SU-DHL-6 (cell line): ENCODE measurements at regions not wholly inside any gene's neighbourhood (a gene's known extent, or its start where the extent isn't known, plus 50 kb on each side); places are given as distances from the start of the nearest gene placed in this dataset.

Source experiments
- H2AFZ ChIP-seq: fragments of 200-600 bp; sonication (generic); 2 replicates; pipeline ENCODE4 v1.6.1; 2014; ENCODE audit warnings: low read depth, mild to moderate bottlenecking, moderate library complexity, mixed read lengths, antibody characterized with exemption, low read length; ENCODE audit not compliant: severe bottlenecking
- H3F3A ChIP-seq: fragments of 200-600 bp; shearing (Covaris generic); 2 replicates; pipeline ENCODE4 v1.6.0; 2016; ENCODE audit warnings: antibody characterized with exemption, mild to moderate bottlenecking; ENCODE audit not compliant: insufficient read depth
- H3K27ac ChIP-seq: fragments of 200-600 bp; sonication (generic); 2 replicates; pipeline ENCODE4 v1.5.1; 2016; ENCODE audit warnings: low read depth, mild to moderate bottlenecking, low read length, moderate library complexity, mixed read lengths
- H3K27me3 ChIP-seq: fragments of 200-600 bp; sonication (generic), shearing (Covaris generic); 2 replicates; pipeline ENCODE4 v1.6.0; 2014; ENCODE audit warnings: mild to moderate bottlenecking, low read length
- H3K36me3 ChIP-seq: fragments of 200-600 bp; sonication (generic); 2 replicates; pipeline ENCODE4 v1.6.1; 2014; ENCODE audit warnings: mild to moderate bottlenecking, low read length, mixed read lengths
- H3K4me2 ChIP-seq: fragments of 300-600, 200-600 bp; shearing (Covaris generic), sonication (generic); 2 replicates; pipeline ENCODE4 v1.6.0; 2014; ENCODE audit warnings: low read length, low read depth, mild to moderate bottlenecking; ENCODE audit not compliant: poor library complexity, severe bottlenecking
- H3K4me3 ChIP-seq: fragments of 200-600 bp; sonication (generic); 2 replicates; pipeline ENCODE4 v1.5.1; 2014; ENCODE audit warnings: antibody characterized with exemption, low read length, mild to moderate bottlenecking, mixed read lengths; ENCODE audit not compliant: insufficient read depth, poor library complexity, severe bottlenecking
- H3K79me2 ChIP-seq: fragments of 200-600 bp; sonication (generic); 2 replicates; pipeline ENCODE4 v1.6.1; 2014; ENCODE audit warnings: mild to moderate bottlenecking, low read length, moderate library complexity; ENCODE audit not compliant: insufficient read depth
- H3K9ac ChIP-seq: fragments of 200-600 bp; sonication (generic); 2 replicates; pipeline ENCODE4 v1.7.0; 2014; ENCODE audit warnings: mild to moderate bottlenecking, low read length
- H3K9me2 ChIP-seq: fragments of 200-600 bp; sonication (generic); replicated peaks from 2 replicates; pipeline ENCODE4 v1.6.1; 2014; ENCODE audit warnings: low read length; ENCODE audit not compliant: insufficient read depth
- H3K9me3 ChIP-seq: fragments of 200-600 bp; sonication (generic); 2 replicates; pipeline ENCODE4 v1.6.1; 2014; ENCODE audit warnings: low read length, mixed read lengths; ENCODE audit not compliant: insufficient read depth
- H4K20me1 ChIP-seq: fragments of 200-600 bp; sonication (generic); 2 replicates; pipeline ENCODE4 v1.6.1; 2014; ENCODE audit warnings: low read depth, mild to moderate bottlenecking, antibody characterized with exemption, low read length, moderate library complexity, mixed read lengths
- EZH2phosphoT487 ChIP-seq: fragments of 200-600 bp; sonication (generic), shearing (Covaris generic); conservative IDR thresholded peaks from 2 replicates; pipeline ENCODE4 v1.6.1; 2018; ENCODE audit warnings: mild to moderate bottlenecking, antibody characterized with exemption, low read length, moderate library complexity, mixed read lengths
- TF ChIP-seq, protein P1 (sequence below): fragments of 200-600 bp; sonication (generic); IDR thresholded peaks from one replicate; pipeline ENCODE4 v1.5.1; 2017; ENCODE audit warnings: antibody characterized with exemption, mild to moderate bottlenecking, low read length, moderate library complexity; ENCODE audit not compliant: insufficient read depth, poor library complexity, severe bottlenecking

- no peaks in the 10 kb centered on the region for H3K79me2 ChIP-seq
- no peak overlapping the region for H3K4me2 ChIP-seq
- H3K27ac ChIP-seq: no peak overlapping the region
- no peaks in the 10 kb centered on the region for H3K9me2 ChIP-seq
- H3F3A ChIP-seq: no peaks in the 10 kb centered on the region
- no peak overlapping the region for H3K9ac ChIP-seq
- H3K4me3 ChIP-seq: no peak overlapping the region
- no peaks in the 10 kb centered on the region for H3K27me3 ChIP-seq
- H4K20me1 ChIP-seq: no peaks in the 10 kb centered on the region
- H3K36me3 ChIP-seq: no peaks in the 10 kb centered on the region
- no peaks in the 10 kb centered on the region for H3K9me3 ChIP-seq
- H2AFZ ChIP-seq: peak overlapping the region; percentile 64
- no peak for TF ChIP-seq EZH2phosphoT487
- TF ChIP-seq, protein P1, sequence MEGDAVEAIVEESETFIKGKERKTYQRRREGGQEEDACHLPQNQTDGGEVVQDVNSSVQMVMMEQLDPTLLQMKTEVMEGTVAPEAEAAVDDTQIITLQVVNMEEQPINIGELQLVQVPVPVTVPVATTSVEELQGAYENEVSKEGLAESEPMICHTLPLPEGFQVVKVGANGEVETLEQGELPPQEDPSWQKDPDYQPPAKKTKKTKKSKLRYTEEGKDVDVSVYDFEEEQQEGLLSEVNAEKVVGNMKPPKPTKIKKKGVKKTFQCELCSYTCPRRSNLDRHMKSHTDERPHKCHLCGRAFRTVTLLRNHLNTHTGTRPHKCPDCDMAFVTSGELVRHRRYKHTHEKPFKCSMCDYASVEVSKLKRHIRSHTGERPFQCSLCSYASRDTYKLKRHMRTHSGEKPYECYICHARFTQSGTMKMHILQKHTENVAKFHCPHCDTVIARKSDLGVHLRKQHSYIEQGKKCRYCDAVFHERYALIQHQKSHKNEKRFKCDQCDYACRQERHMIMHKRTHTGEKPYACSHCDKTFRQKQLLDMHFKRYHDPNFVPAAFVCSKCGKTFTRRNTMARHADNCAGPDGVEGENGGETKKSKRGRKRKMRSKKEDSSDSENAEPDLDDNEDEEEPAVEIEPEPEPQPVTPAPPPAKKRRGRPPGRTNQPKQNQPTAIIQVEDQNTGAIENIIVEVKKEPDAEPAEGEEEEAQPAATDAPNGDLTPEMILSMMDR: no peak
Observed at GRCh38 chr14:48826058-48826457, 760.1 kb downstream of the RPS29 start.

- TF ChIP-seq EZH2phosphoT487: no peak
- H3K9me3 ChIP-seq: no peaks in the 10 kb centered on the region
- H3K27ac ChIP-seq: no peak overlapping the region
- no peaks in the 10 kb centered on the region for H3F3A ChIP-seq
- H3K9me2 ChIP-seq: no peaks in the 10 kb centered on the region
- peak overlapping the region; percentile 67 for H2AFZ ChIP-seq
- no peak overlapping the region for H3K4me3 ChIP-seq
- no peaks in the 10 kb centered on the region for H3K79me2 ChIP-seq
- H3K27me3 ChIP-seq: no peaks in the 10 kb centered on the region
- no peak overlapping the region for H3K9ac ChIP-seq
- H3K36me3 ChIP-seq: no peaks in the 10 kb centered on the region
- no peaks in the 10 kb centered on the region for H4K20me1 ChIP-seq
- no peak overlapping the region for H3K4me2 ChIP-seq
Observed at GRCh38 chr14:48814562-48814961, 771.6 kb downstream of the RPS29 start.

- Histone ChIP-seq H3K9ac (no peak overlapping the region), H3K36me3 (no peaks in the 10 kb centered on the region), H3K79me2 (no peaks in the 10 kb centered on the region), H3K4me3 (no peak overlapping the region), H3K9me3 (no peaks in the 10 kb centered on the region; the same call in 1 of the 2 replicates), H3K4me2 (no peak overlapping the region), H3F3A (no peaks in the 10 kb centered on the region), H3K9me2 (no peaks in the 10 kb centered on the region), H2AFZ (no peak overlapping the region), H4K20me1 (no peaks in the 10 kb centered on the region), H3K27me3 (no peaks in the 10 kb centered on the region), H3K27ac (no peak overlapping the region)
- TF ChIP-seq, protein P1: no peak
- TF ChIP-seq EZH2phosphoT487: no peak
Observed at GRCh38 chr14:48805315-48805714, 780.9 kb downstream of the RPS29 start.

DNA sequence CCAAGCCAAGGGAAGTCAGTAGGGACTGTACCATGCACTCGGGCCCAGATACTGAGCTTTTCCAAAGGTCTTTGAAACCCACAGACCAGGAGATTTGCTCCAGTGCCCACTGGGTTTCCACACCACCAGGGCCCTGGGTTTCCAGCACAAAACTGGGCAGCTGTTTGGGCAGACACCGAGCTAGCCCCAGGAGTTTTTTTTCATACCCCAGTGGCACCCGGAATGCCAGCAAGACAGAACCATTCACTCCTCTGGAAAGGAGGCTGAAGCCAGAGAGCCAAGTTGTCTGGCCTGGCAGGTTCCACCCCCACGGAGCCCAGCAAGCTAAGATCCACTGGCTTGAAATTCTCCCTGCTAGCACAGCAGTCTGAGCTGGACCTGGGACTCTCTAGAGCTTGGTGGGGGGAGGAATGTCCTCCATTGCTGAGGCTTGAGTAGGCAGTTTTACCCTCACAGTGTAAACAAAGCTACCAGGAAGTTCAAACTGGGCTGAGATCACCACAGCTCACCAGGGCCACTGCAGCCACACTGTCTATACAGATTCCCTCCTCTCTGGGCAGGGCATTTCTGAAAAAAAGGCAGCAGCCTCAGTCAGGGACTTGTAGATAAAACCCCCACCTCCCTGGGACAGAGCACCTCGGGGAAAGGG lies 793.7 kb downstream of the RPS29 start:
- Histone ChIP-seq H3K4me2 (no peak overlapping the region), H3K36me3 (no peaks in the 10 kb centered on the region; the same call in 1 of the 2 replicates), H3F3A (no peaks in the 10 kb centered on the region), H3K79me2 (no peaks in the 10 kb centered on the region), H4K20me1 (no peaks in the 10 kb centered on the region), H3K9me3 (no peaks in the 10 kb centered on the region), H3K27ac (no peak overlapping the region), H3K27me3 (no peaks in the 10 kb centered on the region), H2AFZ (peak overlapping the region; percentile 71), H3K9ac (no peak overlapping the region), H3K4me3 (no peak overlapping the region), H3K9me2 (no peaks in the 10 kb centered on the region)
- TF ChIP-seq, protein P1: no peak
- no peak for TF ChIP-seq EZH2phosphoT487
